ENCODE measurements at regions not wholly inside any gene's neighbourhood (a gene's known extent, or its start where the extent isn't known, plus 50 kb on each side); places are given as distances from the start of the nearest gene placed in this dataset.

GRCh38 chr13:100827489-100828176 is 153.0 kb upstream of the TMTC4 start:
- Mint-ChIP-seq H3K27ac (no peak overlapping the region), H3K4me3 (no peak overlapping the region), H3K4me1 (peaks cover 18% of the 10 kb centered on the region), H3K9me3 (no peaks in the 10 kb centered on the region), H3K27me3 (ENCODE audit: low read depth) (peaks cover 6% of the 10 kb centered on the region), H3K36me3 (ENCODE audit: low read depth) (no peaks in the 10 kb centered on the region)
- TF ChIP-seq CTCF (IDR thresholded peaks at IDR 0.05; ENCODE audit: unreplicated experiment in 3 of 3), result no peak

DNA sequence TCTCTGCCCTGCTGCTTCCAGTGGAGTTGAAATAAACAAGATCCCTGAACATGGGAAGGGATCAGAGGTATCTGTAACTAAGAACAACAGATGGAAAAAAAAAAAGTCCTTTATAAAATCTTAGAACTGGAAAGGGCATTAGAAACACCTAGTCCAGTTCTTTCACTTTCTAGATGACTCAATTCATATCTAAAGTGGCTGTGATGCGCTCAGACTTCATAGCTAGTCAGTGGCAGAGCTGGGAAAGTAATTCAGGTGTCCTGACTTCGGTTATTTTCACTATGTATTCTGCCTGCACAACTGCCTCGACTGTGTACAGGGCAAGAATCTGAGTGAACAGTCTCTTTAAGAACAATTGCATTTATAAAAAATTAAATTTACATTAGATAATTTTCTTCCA is 151.8 kb upstream of the TMTC4 start:
- H3K36me3 Mint-ChIP-seq (ENCODE audit: low read depth), result no peaks in the 10 kb centered on the region
- no peak overlapping the region for H3K4me3 Mint-ChIP-seq
- H3K4me1 Mint-ChIP-seq, result peaks cover 18% of the 10 kb centered on the region
- peaks cover 6% of the 10 kb centered on the region for H3K27me3 Mint-ChIP-seq (ENCODE audit: low read depth)
- TF ChIP-seq CTCF (IDR thresholded peaks at IDR 0.05; ENCODE audit: unreplicated experiment in 3 of 3), result no peak
- H3K27ac Mint-ChIP-seq, result no peak overlapping the region
- no peaks in the 10 kb centered on the region for H3K9me3 Mint-ChIP-seq

DNA sequence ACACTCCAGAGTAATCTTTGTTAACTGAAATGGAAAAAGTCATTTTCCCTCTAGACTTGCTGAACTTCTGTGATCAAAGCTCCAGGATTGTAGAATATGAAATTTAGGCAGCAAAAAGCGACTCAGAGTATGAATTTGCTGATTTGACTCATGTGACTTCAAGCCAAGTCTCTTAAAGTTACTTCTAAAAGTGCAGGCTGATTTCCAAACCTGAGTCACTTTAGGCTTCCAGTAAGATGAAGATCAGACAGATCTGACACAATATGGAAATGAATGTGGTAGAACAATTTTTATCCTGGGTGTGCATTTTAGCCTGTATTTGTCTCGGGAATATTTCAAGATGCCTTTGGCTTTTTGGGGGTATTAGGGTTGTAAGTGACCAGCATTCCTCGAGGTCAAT is 151.0 kb upstream of the TMTC4 start:
- Mint-ChIP-seq H3K27me3 (ENCODE audit: low read depth) (peaks cover 6% of the 10 kb centered on the region), H3K4me1 (peaks cover 18% of the 10 kb centered on the region), H3K27ac (peak overlapping the region in 1 of 3 experiments; percentile 27), H3K36me3 (ENCODE audit: low read depth) (no peaks in the 10 kb centered on the region), H3K9me3 (no peaks in the 10 kb centered on the region), H3K4me3 (no peak overlapping the region)
- no peak for TF ChIP-seq CTCF (IDR thresholded peaks at IDR 0.05; ENCODE audit: unreplicated experiment in 3 of 3)

DNA sequence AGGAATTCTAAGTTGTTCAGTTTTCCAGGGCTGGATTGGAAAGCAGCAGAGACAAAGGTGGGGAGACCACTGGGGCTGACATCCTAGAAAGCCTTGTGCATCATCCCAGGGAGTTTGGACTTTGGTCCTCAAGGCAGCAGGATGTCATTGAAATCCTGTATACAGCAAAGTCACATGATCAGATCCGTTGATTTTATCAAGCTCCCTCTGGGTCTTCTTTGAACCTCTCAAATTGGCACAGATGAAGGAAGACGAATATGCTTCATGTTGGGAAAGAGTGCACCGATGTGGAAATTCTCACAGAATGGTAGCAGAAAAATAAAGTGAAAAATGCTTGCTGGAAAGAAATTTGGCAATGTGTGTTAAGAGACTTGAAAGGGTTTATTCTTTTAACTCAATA is 149.8 kb upstream of the TMTC4 start:
- Mint-ChIP-seq H3K9me3 (no peaks in the 10 kb centered on the region), H3K27me3 (ENCODE audit: low read depth) (no peaks in the 10 kb centered on the region), H3K27ac (peak overlapping the region in 2 of 3 experiments; percentile 27 to 28), H3K4me3 (no peak overlapping the region), H3K36me3 (ENCODE audit: low read depth) (no peaks in the 10 kb centered on the region), H3K4me1 (peaks cover 19% of the 10 kb centered on the region)
- TF ChIP-seq CTCF (IDR thresholded peaks at IDR 0.05; ENCODE audit: unreplicated experiment in 3 of 3), result no peak

- TF ChIP-seq CTCF (IDR thresholded peaks at IDR 0.05; ENCODE audit: unreplicated experiment in 3 of 3), result no peak
- no peak overlapping the region for H3K27ac Mint-ChIP-seq
- no peak overlapping the region for H3K4me3 Mint-ChIP-seq
- no peaks in the 10 kb centered on the region for H3K27me3 Mint-ChIP-seq (ENCODE audit: low read depth)
- no peaks in the 10 kb centered on the region for H3K36me3 Mint-ChIP-seq (ENCODE audit: low read depth)
- peaks cover 28% of the 10 kb centered on the region for H3K4me1 Mint-ChIP-seq
- peaks cover 3% of the 10 kb centered on the region for H3K9me3 Mint-ChIP-seq
Measured at GRCh38 chr13:100823448-100823847, 148.9 kb upstream of the TMTC4 start.

GRCh38 chr13:100822871-100823443 is 148.4 kb upstream of the TMTC4 start:
- H3K27me3 Mint-ChIP-seq (ENCODE audit: low read depth), result no peaks in the 10 kb centered on the region
- no peaks in the 10 kb centered on the region for H3K36me3 Mint-ChIP-seq (ENCODE audit: low read depth)
- no peak for TF ChIP-seq CTCF (IDR thresholded peaks at IDR 0.05; ENCODE audit: unreplicated experiment in 3 of 3)
- H3K4me3 Mint-ChIP-seq, result no peak overlapping the region
- no peak overlapping the region for H3K27ac Mint-ChIP-seq
- H3K9me3 Mint-ChIP-seq, result peaks cover 3% of the 10 kb centered on the region
- H3K4me1 Mint-ChIP-seq, result peaks cover 33% of the 10 kb centered on the region

Data from nephron (organoid).